ENCODE measurements at regions not wholly inside any gene's neighbourhood (a gene's known extent, or its start where the extent isn't known, plus 50 kb on each side); places are given as distances from the start of the nearest gene placed in this dataset.
A peak's percentile ranks its signal among the peaks of the same experiment; 100 is the strongest.
"Not testable (repeated sequence)": the region's sequence is repeated elsewhere in the genome, so short reads cannot be mapped to it uniquely, and the experiment has no call there.

DNA sequence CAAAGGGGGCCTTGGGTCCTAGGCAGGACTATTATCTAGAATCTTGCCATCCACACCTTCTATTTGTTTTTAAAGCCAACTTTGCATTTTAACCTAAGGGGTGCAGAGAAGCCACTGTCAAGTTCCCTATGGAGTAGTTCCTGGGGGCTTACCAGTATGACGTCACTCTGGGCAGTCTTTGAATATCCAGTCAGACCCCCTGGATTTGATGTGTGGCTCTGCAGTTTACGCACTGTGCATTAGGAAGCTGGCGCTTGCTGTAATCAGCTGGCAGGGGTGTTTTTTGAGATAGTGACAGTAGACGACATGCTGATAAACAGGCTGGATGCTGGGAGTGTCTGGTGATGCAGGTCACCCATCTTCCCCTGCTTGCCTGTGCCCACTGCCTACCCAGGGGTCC, 892.7 kb upstream of the ZNF722 start:
- DNase-seq (ENCODE audit: extremely low spot score, unreplicated experiment) = peak; percentile 67
- H3K4me3 Mint-ChIP-seq (ENCODE audit: unreplicated experiment) = no peak overlapping the region
- no peaks in the 10 kb centered on the region for H3K27me3 Mint-ChIP-seq (ENCODE audit: unreplicated experiment)
- TF ChIP-seq, protein P1, sequence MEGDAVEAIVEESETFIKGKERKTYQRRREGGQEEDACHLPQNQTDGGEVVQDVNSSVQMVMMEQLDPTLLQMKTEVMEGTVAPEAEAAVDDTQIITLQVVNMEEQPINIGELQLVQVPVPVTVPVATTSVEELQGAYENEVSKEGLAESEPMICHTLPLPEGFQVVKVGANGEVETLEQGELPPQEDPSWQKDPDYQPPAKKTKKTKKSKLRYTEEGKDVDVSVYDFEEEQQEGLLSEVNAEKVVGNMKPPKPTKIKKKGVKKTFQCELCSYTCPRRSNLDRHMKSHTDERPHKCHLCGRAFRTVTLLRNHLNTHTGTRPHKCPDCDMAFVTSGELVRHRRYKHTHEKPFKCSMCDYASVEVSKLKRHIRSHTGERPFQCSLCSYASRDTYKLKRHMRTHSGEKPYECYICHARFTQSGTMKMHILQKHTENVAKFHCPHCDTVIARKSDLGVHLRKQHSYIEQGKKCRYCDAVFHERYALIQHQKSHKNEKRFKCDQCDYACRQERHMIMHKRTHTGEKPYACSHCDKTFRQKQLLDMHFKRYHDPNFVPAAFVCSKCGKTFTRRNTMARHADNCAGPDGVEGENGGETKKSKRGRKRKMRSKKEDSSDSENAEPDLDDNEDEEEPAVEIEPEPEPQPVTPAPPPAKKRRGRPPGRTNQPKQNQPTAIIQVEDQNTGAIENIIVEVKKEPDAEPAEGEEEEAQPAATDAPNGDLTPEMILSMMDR (IDR thresholded peaks at IDR 0.05) = no peak
- no peaks in the 10 kb centered on the region for H3K4me1 Mint-ChIP-seq (ENCODE audit: unreplicated experiment)
- no peaks in the 10 kb centered on the region for H3K36me3 Mint-ChIP-seq (ENCODE audit: unreplicated experiment)
- H3K27ac Mint-ChIP-seq (ENCODE audit: unreplicated experiment) = no peak overlapping the region
- H3K9me3 Mint-ChIP-seq (ENCODE audit: unreplicated experiment) = peaks cover 59% of the 10 kb centered on the region

DNA sequence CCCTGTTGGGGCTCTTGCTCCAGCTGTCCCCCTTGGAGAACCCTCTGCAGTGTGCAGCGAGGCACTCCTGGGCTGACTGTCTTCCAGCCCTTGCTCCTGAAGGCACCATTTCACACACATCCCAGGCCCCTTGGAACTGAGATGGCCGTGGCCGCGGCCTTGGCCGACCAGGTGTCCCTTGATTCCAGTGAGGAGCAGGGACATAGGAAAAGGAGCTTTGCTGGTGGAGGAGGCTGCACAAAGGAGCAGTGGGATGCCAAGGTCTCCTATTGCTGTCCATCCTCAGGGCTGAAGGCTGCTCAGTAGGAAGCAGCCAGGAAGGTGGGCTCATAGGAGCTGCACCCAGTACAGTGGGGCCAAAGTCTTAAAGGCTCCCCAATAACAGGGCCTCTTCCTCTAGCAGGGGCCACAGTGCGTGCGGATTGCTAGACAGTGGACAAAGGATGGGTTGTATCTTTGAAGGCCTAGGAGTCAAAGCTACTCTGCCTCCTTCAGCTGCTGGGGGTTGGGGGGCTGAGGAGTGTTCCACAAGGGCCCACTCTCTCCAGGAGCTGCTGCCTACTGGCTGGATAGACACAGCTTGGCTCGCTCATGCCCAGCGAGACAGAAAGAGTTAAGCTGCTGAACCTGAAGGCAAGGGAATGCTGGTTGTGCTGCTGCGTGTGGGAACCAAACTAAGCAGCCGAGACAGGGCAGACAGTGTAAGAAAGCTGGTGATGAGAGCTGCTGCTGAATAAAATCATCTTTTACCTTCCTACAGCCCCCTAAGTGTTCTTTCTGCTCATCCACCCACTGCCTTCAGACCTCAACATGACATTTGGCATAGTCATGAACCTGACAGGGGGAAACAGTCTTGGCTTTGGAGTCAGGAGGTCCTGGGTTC, 891.9 kb upstream of the ZNF722 start:
- no peak overlapping the region for H3K4me3 Mint-ChIP-seq (ENCODE audit: unreplicated experiment)
- peaks cover 52% of the 10 kb centered on the region for H3K9me3 Mint-ChIP-seq (ENCODE audit: unreplicated experiment)
- H3K27me3 Mint-ChIP-seq (ENCODE audit: unreplicated experiment) = no peaks in the 10 kb centered on the region
- TF ChIP-seq, protein P1 (IDR thresholded peaks at IDR 0.05) = no peak
- H3K27ac Mint-ChIP-seq (ENCODE audit: unreplicated experiment) = no peak overlapping the region
- no peaks in the 10 kb centered on the region for H3K36me3 Mint-ChIP-seq (ENCODE audit: unreplicated experiment)
- peak; percentile 83 for DNase-seq (ENCODE audit: extremely low spot score, unreplicated experiment)
- no peaks in the 10 kb centered on the region for H3K4me1 Mint-ChIP-seq (ENCODE audit: unreplicated experiment)

- peaks cover 45% of the 10 kb centered on the region for H3K9me3 Mint-ChIP-seq (ENCODE audit: unreplicated experiment)
- not testable (repeated sequence) for H3K36me3 Mint-ChIP-seq (ENCODE audit: unreplicated experiment)
These were observed 887.1 kb upstream of the ZNF722 start for GRCh38 chr7:63111511-63111910.

GRCh38 chr7:63112764-63113712, 885.6 kb upstream of the ZNF722 start:
- Mint-ChIP-seq H3K4me3 (ENCODE audit: unreplicated experiment) (no peak overlapping the region), H3K27me3 (ENCODE audit: unreplicated experiment) (no peaks in the 10 kb centered on the region)

More at GRCh38 chr7:63111511-63111910, 887.1 kb upstream of the ZNF722 start:
- H3K4me3 Mint-ChIP-seq (ENCODE audit: unreplicated experiment); H3K27me3 Mint-ChIP-seq (ENCODE audit: unreplicated experiment); H3K27ac Mint-ChIP-seq (ENCODE audit: unreplicated experiment); H3K4me1 Mint-ChIP-seq (ENCODE audit: unreplicated experiment); DNase-seq (ENCODE audit: extremely low spot score, unreplicated experiment): not testable (repeated sequence)

DNA sequence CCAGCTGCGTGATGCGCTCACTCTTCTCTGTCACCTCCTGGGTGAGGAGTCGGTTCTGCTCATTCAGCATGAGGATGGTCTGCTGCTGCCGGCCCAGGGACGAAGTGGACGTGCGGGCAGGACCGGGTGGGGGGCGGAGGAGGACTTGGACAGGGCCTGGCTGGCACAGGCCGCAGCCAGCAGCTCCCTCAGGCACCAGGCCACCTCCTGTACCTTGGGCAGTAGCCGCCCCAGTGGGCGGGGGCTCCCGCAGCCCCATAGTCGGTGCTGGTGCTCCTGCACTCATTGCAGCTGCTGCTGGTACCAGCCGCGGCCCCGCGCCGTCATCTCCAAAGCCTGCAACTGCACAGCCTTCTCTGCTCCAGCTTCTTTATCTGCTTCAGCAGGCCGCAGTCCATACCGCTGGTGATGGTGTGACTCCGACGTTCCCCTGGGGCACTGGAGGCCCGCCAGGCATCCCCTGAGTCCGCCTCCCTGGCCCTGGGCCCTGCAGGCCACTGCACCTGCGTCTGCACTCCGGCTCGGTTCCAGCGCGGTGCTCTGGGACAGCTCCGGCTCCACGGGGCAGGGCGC, 884.9 kb upstream of the ZNF722 start:
- H3K4me1 Mint-ChIP-seq (ENCODE audit: unreplicated experiment) = no peaks in the 10 kb centered on the region
- H3K36me3 Mint-ChIP-seq (ENCODE audit: unreplicated experiment) = no peaks in the 10 kb centered on the region
- H3K9me3 Mint-ChIP-seq (ENCODE audit: unreplicated experiment) = peaks cover 43% of the 10 kb centered on the region
- H3K27me3 Mint-ChIP-seq (ENCODE audit: unreplicated experiment) = no peaks in the 10 kb centered on the region
- TF ChIP-seq, protein P1 (IDR thresholded peaks at IDR 0.05) = no peak
- H3K4me3 Mint-ChIP-seq (ENCODE audit: unreplicated experiment) = no peak overlapping the region
- H3K27ac Mint-ChIP-seq (ENCODE audit: unreplicated experiment) = no peak overlapping the region
- DNase-seq (ENCODE audit: extremely low spot score, unreplicated experiment) = peak; percentile 89

More at GRCh38 chr7:63112764-63113712, 885.6 kb upstream of the ZNF722 start:
- H3K9me3 Mint-ChIP-seq (ENCODE audit: unreplicated experiment) = peaks cover 45% of the 10 kb centered on the region
- H3K36me3 Mint-ChIP-seq (ENCODE audit: unreplicated experiment) = no peaks in the 10 kb centered on the region
- peak; percentile 87 for DNase-seq (ENCODE audit: extremely low spot score, unreplicated experiment)
- no peak overlapping the region for H3K27ac Mint-ChIP-seq (ENCODE audit: unreplicated experiment)
- TF ChIP-seq, protein P1 (IDR thresholded peaks at IDR 0.05) = no peak
- no peaks in the 10 kb centered on the region for H3K4me1 Mint-ChIP-seq (ENCODE audit: unreplicated experiment)

Data from osteocyte (in vitro differentiated cells).